LNCaP clone FGC (cell line): ENCODE measurements at regions not wholly inside any gene's neighbourhood (a gene's known extent, or its start where the extent isn't known, plus 50 kb on each side); places are given as distances from the start of the nearest gene placed in this dataset.
"Not testable (repeated sequence)": the region's sequence is repeated elsewhere in the genome, so short reads cannot be mapped to it uniquely, and the experiment has no call there.

Source experiments
- DNase-seq: peaks from one replicate; pipeline ENCODE4 v3.0.0-alpha.2; 2011; ENCODE audit warnings: low read depth
- H3K4me3 ChIP-seq: 2 replicates; pipeline ENCODE4 v1.5.1; 2011; ENCODE audit warnings: mild to moderate bottlenecking, low read depth, low read length, control low read depth
- CTCF ChIP-seq: IDR thresholded peaks from 2 replicates; pipeline ENCODE4 v1.5.1; 2012; ENCODE audit warnings: mild to moderate bottlenecking; ENCODE audit not compliant: control insufficient read depth, insufficient read depth; ENCODE audit errors: extremely low read depth

GRCh38 chrX:45434231-45434630 lies 233.6 kb upstream of the DIPK2B start:
- DNase-seq = no peak
- no peak for TF ChIP-seq CTCF

GRCh38 chrX:45428831-45429230 lies 228.2 kb upstream of the DIPK2B start:
- no peak for DNase-seq
- no peak for TF ChIP-seq CTCF
- no peak overlapping the region for H3K4me3 ChIP-seq

More at GRCh38 chrX:45434231-45434630, 233.6 kb upstream of the DIPK2B start:
- no peak overlapping the region for H3K4me3 ChIP-seq

- TF ChIP-seq CTCF = no peak
- no peak overlapping the region for H3K4me3 ChIP-seq
- DNase-seq = no peak
Measured at GRCh38 chrX:45424326-45424725, 223.7 kb upstream of the DIPK2B start.

DNA sequence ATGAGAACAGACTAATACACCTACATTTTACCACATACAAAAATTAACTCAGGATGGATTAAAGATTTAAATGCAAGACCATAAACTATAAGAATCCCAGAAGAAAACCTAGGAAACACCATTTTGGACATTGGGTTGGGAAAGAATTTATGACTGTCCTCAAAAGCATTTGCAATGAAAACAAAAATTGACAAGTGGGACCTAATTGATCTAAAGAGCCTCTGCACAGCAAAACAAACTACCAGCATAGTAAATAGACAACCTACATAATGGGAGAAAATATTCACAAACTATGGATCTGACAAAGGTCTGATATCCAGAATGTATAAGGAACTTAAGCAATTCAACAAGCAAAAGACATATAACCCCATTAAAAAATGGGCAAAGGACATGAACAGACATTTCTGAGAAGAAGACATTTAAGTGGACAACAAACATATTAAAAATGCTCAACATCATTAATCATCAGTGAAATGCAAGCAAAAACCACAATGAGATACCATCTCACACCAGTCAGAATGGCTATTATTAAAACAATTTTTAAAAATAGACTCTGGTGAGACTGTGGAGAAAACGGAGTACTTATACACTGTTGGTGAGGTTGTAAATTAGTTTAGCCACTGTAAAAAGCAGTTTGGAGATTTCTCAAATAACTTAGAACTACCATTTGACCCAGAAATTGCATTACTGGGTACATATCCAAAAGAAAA lies 221.7 kb upstream of the DIPK2B start:
- no peak for TF ChIP-seq CTCF
- H3K4me3 ChIP-seq = no peak overlapping the region
- DNase-seq = no peak

DNA sequence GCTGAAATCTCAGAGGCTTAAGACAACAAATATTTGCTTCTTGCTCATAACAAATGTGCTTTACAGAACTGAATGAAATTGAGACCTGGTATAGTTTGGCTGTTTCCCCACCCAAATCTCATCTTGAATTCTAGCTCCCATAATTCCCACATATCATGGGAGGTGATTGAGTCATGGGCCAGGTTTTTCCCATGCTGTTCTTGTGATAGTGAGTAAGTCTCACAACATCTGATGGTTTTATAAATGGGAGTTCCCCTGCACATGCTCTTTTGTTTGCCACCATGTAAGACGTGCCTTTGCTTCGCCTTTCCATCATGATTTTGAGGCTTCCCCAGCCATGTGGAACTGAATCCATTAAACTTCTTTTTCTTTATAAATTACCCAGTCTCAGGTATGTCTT lies 221.1 kb upstream of the DIPK2B start:
- TF ChIP-seq CTCF = no peak
- H3K4me3 ChIP-seq = no peak overlapping the region

DNA sequence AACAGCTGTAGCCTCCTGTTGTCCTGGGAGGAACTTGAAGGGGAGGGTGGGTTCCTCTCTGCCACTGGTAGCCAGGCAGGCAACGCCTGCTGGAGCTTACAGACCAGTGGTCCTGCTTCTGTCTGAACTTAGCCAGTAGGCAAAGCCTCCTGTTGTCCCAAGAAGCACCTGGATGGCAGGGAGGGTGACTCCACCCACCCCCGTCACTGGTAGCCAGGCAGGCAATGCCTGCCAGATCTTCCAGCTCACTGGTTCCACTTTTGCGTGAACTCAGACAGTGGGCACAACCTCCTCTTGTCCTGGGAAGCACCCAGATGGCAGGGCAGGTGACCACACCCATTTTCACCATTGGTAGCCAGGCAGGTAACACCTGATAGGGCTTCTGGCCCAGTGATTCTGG lies 203.5 kb upstream of the DIPK2B start:
- no peak for TF ChIP-seq CTCF
- no peak for DNase-seq
- no peak overlapping the region for H3K4me3 ChIP-seq

More for the DNA sequence above, 221.1 kb upstream of the DIPK2B start:
- DNase-seq = no peak

DNA sequence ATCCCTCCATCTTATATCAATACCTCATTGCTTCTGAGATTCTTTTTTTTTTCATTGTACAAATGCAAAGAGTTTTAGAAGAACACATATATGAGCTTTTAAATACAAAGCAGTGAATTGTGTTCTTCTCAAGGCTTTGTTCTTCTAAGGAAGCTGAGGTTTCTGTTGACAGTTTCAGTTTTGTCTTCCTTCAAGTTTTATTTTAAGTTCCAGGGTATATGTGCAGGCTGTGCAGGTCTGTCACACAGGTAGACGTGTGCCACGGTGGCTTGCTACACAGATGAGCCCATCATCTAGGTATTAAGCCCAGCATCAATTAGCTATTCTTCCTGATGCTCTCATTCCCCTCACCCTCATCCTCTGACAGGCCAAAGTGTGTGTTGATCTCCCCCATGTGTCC lies 201.2 kb upstream of the DIPK2B start:
- H3K4me3 ChIP-seq = no peak overlapping the region
- DNase-seq = no peak
- TF ChIP-seq CTCF = no peak

- H3K4me3 ChIP-seq, DNase-seq: not testable (repeated sequence)
Measured at GRCh38 chrX:45400951-45401725, 200.5 kb upstream of the DIPK2B start.
